A673 (cell line): ENCODE measurements at regions not wholly inside any gene's neighbourhood (a gene's known extent, or its start where the extent isn't known, plus 50 kb on each side); places are given as distances from the start of the nearest gene placed in this dataset.

Experiments used
- EZH2 ChIP-seq: fragments of 200-600 bp; sonication (generic); IDR thresholded peaks from 2 replicates; pipeline ENCODE4 v1.6.1; 2017; ENCODE audit warnings: borderline replicate concordance, low read depth, mild to moderate bottlenecking, mixed read lengths, antibody characterized with exemption, low read length; ENCODE audit not compliant: poor library complexity, severe bottlenecking
- TF ChIP-seq, protein P1 (sequence below): fragments of 300-800, 200-600 bp; sonication (generic); conservative IDR thresholded peaks from 2 replicates; pipeline ENCODE4 v1.5.1; 2017; ENCODE audit warnings: low read depth, mild to moderate bottlenecking, antibody characterized with exemption, low read length, moderate library complexity, mixed read lengths

DNA sequence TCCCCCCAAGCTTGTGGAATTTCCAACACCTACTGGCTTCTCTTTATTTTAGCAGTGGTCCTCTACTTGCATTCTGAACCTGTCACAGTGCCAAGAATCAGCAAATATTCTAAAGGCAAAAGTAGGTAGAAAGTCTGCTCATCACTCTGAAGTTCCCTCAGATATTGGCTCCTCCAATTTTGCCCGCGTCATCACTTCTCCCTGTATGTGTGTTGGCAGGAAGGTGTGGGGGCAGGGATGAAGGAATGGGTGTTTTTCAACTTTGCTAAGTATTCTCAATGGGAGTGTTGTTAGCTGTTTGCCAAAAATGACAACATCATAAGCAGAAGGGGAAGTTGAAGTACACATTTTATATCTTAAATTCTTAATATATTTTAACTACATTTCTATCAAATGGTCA is 226.2 kb downstream of the POLR1F start:
- TF ChIP-seq, protein P1, sequence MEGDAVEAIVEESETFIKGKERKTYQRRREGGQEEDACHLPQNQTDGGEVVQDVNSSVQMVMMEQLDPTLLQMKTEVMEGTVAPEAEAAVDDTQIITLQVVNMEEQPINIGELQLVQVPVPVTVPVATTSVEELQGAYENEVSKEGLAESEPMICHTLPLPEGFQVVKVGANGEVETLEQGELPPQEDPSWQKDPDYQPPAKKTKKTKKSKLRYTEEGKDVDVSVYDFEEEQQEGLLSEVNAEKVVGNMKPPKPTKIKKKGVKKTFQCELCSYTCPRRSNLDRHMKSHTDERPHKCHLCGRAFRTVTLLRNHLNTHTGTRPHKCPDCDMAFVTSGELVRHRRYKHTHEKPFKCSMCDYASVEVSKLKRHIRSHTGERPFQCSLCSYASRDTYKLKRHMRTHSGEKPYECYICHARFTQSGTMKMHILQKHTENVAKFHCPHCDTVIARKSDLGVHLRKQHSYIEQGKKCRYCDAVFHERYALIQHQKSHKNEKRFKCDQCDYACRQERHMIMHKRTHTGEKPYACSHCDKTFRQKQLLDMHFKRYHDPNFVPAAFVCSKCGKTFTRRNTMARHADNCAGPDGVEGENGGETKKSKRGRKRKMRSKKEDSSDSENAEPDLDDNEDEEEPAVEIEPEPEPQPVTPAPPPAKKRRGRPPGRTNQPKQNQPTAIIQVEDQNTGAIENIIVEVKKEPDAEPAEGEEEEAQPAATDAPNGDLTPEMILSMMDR = no peak
- TF ChIP-seq EZH2 = no peak
